Activated T-helper 2 cell treated with anti-CD3 and anti-CD28 coated beads, Interferon-gamma antibody, Interleukin-2, Interleukin-4, amounts not matched to agents 10 μg/mL and 5 μg/mL and 100 μg/mL, durations not matched to agents 14 hours and 24 hours and 36 hours (primary cell): ENCODE measurements at regions not wholly inside any gene's neighbourhood (a gene's known extent, or its start where the extent isn't known, plus 50 kb on each side); places are given as distances from the start of the nearest gene placed in this dataset.

Experiments
- DNase-seq: peaks from one replicate; pipeline ENCODE4 v3.0.0; 2021; ENCODE audit warnings: low spot score
- H3K27ac Mint-ChIP-seq: one replicate; pipeline ENCODE4 v1.8.0; 2021; ENCODE audit warnings: mixed read lengths
- H3K27me3 Mint-ChIP-seq: one replicate; pipeline ENCODE4 v1.8.0; 2021; ENCODE audit warnings: low read depth, mixed read lengths
- H3K36me3 Mint-ChIP-seq: one replicate; pipeline ENCODE4 v1.8.0; 2021; ENCODE audit warnings: low read depth, mixed read lengths
- H3K4me1 Mint-ChIP-seq: one replicate; pipeline ENCODE4 v1.8.0; 2021; ENCODE audit warnings: low read depth, mixed read lengths
- H3K4me3 Mint-ChIP-seq: one replicate; pipeline ENCODE4 v1.8.0; 2021; ENCODE audit warnings: low read depth, mild to moderate bottlenecking, moderate library complexity, mixed read lengths
- H3K9me3 Mint-ChIP-seq: one replicate; pipeline ENCODE4 v1.8.0; 2021; ENCODE audit warnings: mixed read lengths
- intact Hi-C: fragments of 100-400 bp; cut with micrococcal nuclease; formaldehyde crosslinking; loops from one replicate; pipeline ENCODE4 v1.15.1; 2023

DNA sequence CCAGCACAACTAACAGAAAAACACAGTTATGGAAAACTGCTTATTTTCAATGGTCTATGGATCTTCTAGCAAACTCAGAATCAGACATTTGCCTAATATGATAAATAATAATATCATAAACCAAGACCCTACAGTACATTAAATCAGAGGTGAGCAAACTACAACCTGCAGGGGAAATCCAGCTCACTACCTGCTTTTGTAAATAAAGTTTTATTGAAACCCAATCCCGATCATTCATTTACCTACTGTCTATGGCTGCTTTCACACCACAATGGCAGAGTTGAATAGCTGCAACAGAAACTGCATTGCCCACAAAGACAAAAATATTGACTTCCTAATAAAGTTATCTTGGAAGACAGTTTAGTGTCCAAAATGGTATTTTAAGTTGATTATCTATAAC is 108.5 kb downstream of the ELAPOR2 start:
- Mint-ChIP-seq H3K36me3 (no peaks in the 10 kb centered on the region), H3K9me3 (no peaks in the 10 kb centered on the region), H3K27me3 (peaks cover 2% of the 10 kb centered on the region), H3K27ac (no peak overlapping the region), H3K4me3 (no peak overlapping the region), H3K4me1 (peaks cover 2% of the 10 kb centered on the region)
- intact Hi-C loops, result no loop called here
- DNase-seq, result no peak

- Mint-ChIP-seq H3K4me3 (no peak overlapping the region), H3K27me3 (peaks cover 2% of the 10 kb centered on the region), H3K9me3 (no peaks in the 10 kb centered on the region), H3K27ac (no peak overlapping the region), H3K36me3 (no peaks in the 10 kb centered on the region), H3K4me1 (no peaks in the 10 kb centered on the region)
- DNase-seq, result no peak
- intact Hi-C loops, result no loop called here
These were observed 109.1 kb downstream of the ELAPOR2 start for GRCh38 chr7:86950360-86950759.

DNA sequence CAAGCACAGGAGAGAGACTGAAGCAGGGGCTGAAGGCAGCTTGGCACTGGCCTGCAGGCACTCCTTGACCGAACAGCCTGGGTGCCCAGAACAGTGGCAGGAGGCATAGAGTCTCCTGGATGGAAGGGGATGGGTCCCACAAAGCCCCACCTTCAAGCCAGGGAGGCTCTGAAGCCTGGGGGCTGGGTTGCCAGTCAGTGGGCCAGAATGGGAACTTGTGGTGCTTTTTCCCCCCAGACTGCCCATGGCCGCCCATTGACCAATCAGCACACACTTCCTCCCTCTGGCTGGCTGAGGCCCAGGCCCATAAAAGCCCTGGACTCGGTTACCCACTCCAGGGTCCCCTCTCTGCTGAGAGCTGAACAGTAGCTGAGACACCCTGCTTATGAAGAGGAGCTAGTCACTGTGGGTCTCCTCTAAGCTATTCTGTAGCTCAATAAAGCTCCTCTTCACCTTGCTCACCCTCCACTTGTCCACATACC is 109.6 kb downstream of the ELAPOR2 start:
- Mint-ChIP-seq H3K36me3 (no peaks in the 10 kb centered on the region), H3K27me3 (peaks cover 2% of the 10 kb centered on the region), H3K27ac (no peak overlapping the region), H3K9me3 (no peaks in the 10 kb centered on the region), H3K4me3 (no peak overlapping the region), H3K4me1 (no peaks in the 10 kb centered on the region)
- intact Hi-C loops, result no loop called here
- no peak for DNase-seq

DNA sequence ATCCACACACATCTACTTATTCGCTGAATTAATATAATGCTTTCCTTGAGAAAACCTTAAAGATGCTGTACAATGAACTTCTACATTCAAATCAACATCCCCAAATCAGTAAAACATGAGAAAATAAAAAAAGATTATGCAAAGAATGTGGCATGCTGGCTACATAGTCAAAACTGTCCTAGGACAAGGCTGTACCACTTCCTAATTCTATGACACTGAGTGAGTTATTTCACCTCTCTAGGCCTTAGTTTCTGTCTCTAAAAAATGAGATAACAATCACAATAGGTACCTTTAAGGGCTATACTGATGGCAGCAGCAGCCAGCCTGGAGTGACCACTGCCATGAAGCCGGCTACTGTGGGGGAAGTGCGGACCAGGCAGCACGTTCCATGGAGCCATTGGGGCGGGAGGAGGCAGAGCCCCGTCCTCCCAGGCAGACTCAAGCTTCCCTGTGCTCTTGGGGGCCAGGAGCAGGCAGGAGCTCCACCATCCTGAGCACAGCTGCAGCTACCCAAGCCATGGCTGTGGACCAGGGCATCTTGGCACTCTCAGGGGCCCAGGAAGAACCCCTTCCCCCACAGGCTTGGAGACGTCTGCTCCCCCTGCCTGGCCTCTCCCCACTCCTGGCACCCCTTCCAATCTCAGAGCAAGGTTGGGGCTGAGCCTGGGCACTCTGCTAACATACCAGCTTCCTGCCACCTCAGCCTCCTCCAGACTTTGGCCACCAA is 110.2 kb downstream of the ELAPOR2 start:
- no peaks in the 10 kb centered on the region for H3K9me3 Mint-ChIP-seq

DNA sequence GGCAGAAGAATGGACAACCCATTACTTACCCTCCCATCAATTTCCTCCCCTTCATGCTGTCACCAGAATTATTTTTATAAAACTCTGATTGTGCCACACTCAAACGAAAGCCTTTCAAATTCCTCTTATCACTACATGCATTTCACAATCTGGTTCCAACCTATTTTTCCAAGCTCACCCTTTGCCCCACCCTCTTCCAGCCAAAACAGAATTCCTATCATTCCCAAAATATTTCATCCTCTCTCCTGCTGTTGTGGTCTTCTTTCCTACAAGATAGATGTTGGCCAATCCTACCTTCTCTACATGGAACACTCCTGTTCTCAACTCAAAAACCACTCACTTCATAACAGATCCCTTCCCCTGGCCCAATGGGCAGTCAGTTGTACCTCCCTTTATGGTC is 111.5 kb downstream of the ELAPOR2 start:
- intact Hi-C loops, result no loop called here
- Mint-ChIP-seq H3K27me3 (peaks cover 3% of the 10 kb centered on the region), H3K4me1 (no peaks in the 10 kb centered on the region), H3K4me3 (no peak overlapping the region), H3K9me3 (no peaks in the 10 kb centered on the region), H3K27ac (no peak overlapping the region), H3K36me3 (no peaks in the 10 kb centered on the region)
- no peak for DNase-seq

More for the DNA sequence above, 110.2 kb downstream of the ELAPOR2 start:
- Mint-ChIP-seq H3K36me3 (no peaks in the 10 kb centered on the region), H3K4me3 (no peak overlapping the region), H3K4me1 (no peaks in the 10 kb centered on the region), H3K27me3 (peaks cover 2% of the 10 kb centered on the region), H3K27ac (no peak overlapping the region)
- intact Hi-C loops, result no loop called here
- no peak for DNase-seq

DNA sequence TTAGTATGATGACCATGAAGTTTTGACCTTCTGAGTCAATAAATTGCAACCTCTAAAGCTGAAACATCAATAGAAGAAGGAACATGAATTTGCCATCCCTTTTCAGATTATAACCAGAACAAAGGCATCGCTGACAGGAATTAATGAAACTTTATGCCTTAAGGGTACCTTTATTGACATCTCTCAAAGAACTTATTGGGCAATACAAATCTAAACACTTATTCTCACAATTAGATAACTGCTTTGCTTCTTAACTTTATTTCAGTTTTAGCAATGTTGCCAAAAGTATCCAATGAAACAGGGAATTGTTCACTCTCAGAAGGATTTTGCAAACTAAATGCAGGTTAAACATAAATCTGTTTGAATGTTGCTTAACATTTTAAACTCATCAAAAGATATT is 116.0 kb downstream of the ELAPOR2 start:
- intact Hi-C loops, result no loop called here
- Mint-ChIP-seq H3K27me3 (peaks cover 15% of the 10 kb centered on the region), H3K9me3 (no peaks in the 10 kb centered on the region), H3K4me3 (no peak overlapping the region), H3K4me1 (no peaks in the 10 kb centered on the region), H3K27ac (no peak overlapping the region), H3K36me3 (no peaks in the 10 kb centered on the region)
- DNase-seq, result no peak

GRCh38 chr7:86942995-86943394 is 116.5 kb downstream of the ELAPOR2 start:
- no peaks in the 10 kb centered on the region for H3K4me1 Mint-ChIP-seq
- intact Hi-C loops, result no loop called here
- H3K27ac Mint-ChIP-seq, result no peak overlapping the region
- H3K27me3 Mint-ChIP-seq, result peaks cover 15% of the 10 kb centered on the region
- H3K9me3 Mint-ChIP-seq, result no peaks in the 10 kb centered on the region
- no peaks in the 10 kb centered on the region for H3K36me3 Mint-ChIP-seq
- no peak overlapping the region for H3K4me3 Mint-ChIP-seq
- no peak for DNase-seq

- H3K27ac Mint-ChIP-seq, result no peak overlapping the region
- no peak overlapping the region for H3K4me3 Mint-ChIP-seq
- no peaks in the 10 kb centered on the region for H3K4me1 Mint-ChIP-seq
- peaks cover 15% of the 10 kb centered on the region for H3K27me3 Mint-ChIP-seq
- intact Hi-C loops, result no loop called here
- no peak for DNase-seq
- no peaks in the 10 kb centered on the region for H3K36me3 Mint-ChIP-seq
- H3K9me3 Mint-ChIP-seq, result no peaks in the 10 kb centered on the region
These were observed 117.4 kb downstream of the ELAPOR2 start for GRCh38 chr7:86942081-86942480.

- peaks cover 13% of the 10 kb centered on the region for H3K27me3 Mint-ChIP-seq
- H3K36me3 Mint-ChIP-seq, result no peaks in the 10 kb centered on the region
- no peak overlapping the region for H3K4me3 Mint-ChIP-seq
- intact Hi-C loops, result loop anchor here (1.0 to 5.0 kb wide), 4 partner anchors 118 to 478 kb away; partner anchors contain the start of genes DMTF1 and ELAPOR2
- DNase-seq, result no peak
- no peaks in the 10 kb centered on the region for H3K9me3 Mint-ChIP-seq
- no peak overlapping the region for H3K27ac Mint-ChIP-seq
- H3K4me1 Mint-ChIP-seq, result no peaks in the 10 kb centered on the region
These were observed 120.1 kb downstream of the ELAPOR2 start for GRCh38 chr7:86939197-86939814.

- no peak overlapping the region for H3K27ac Mint-ChIP-seq
- H3K4me1 Mint-ChIP-seq, result no peaks in the 10 kb centered on the region
- H3K36me3 Mint-ChIP-seq, result no peaks in the 10 kb centered on the region
- H3K27me3 Mint-ChIP-seq, result peaks cover 10% of the 10 kb centered on the region
- no peak overlapping the region for H3K4me3 Mint-ChIP-seq
- DNase-seq, result no peak
- intact Hi-C loops, result loop anchor here (5.0 kb wide), 2 partner anchors 120 to 480 kb away; partner anchors contain the start of gene ELAPOR2
- H3K9me3 Mint-ChIP-seq, result no peaks in the 10 kb centered on the region
These were observed 122.0 kb downstream of the ELAPOR2 start for GRCh38 chr7:86937363-86937878.

DNA sequence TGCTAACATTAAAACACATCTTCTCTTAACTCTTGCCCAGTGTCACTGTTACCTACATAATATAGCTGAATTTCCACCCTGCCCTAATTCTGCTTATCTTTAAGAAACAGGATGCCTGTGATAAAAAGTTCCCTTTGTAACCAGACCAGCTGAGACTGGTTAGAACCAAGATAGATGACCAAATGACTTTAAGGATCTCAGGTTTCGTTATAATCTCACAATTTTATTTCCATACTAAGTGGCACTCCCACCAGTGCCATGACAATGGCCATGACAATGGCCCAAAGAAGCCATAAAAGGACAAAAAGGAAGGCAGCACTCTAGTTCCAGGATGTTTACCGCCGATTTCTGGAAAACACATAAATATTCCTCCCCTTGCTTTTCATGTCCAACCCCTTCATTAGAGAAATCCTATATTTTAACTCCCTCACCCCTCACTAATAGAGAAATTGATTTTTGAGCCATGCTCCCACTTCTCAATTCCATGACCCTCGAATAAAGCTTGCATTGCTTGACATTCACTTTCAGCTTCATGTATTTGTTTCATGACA is 126.1 kb downstream of the ELAPOR2 start:
- Mint-ChIP-seq H3K4me3 (no peak overlapping the region), H3K27me3 (peaks cover 4% of the 10 kb centered on the region), H3K4me1 (no peaks in the 10 kb centered on the region), H3K36me3 (no peaks in the 10 kb centered on the region), H3K27ac (no peak overlapping the region), H3K9me3 (no peaks in the 10 kb centered on the region)
- intact Hi-C loops, result no loop called here
- no peak for DNase-seq

GRCh38 chr7:86932038-86932512 is 127.4 kb downstream of the ELAPOR2 start:
- intact Hi-C loops, result no loop called here
- Mint-ChIP-seq H3K36me3 (no peaks in the 10 kb centered on the region), H3K4me3 (no peak overlapping the region), H3K4me1 (no peaks in the 10 kb centered on the region), H3K27me3 (peaks cover 4% of the 10 kb centered on the region), H3K9me3 (no peaks in the 10 kb centered on the region), H3K27ac (no peak overlapping the region)
- no peak for DNase-seq

- DNase-seq, result no peak
- H3K36me3 Mint-ChIP-seq, result no peaks in the 10 kb centered on the region
- H3K27me3 Mint-ChIP-seq, result peaks cover 4% of the 10 kb centered on the region
- no peak overlapping the region for H3K27ac Mint-ChIP-seq
- intact Hi-C loops, result no loop called here
- H3K9me3 Mint-ChIP-seq, result no peaks in the 10 kb centered on the region
- H3K4me1 Mint-ChIP-seq, result no peaks in the 10 kb centered on the region
- H3K4me3 Mint-ChIP-seq, result no peak overlapping the region
These were observed 128.0 kb downstream of the ELAPOR2 start for GRCh38 chr7:86931439-86931838.
